T-helper 2 cell treated with Interferon-gamma antibody and Interleukin-4, amounts not matched to agents 100 ng/mL and 5 ng/mL, for 36 hours (primary cell): ENCODE measurements at regions not wholly inside any gene's neighbourhood (a gene's known extent, or its start where the extent isn't known, plus 50 kb on each side); places are given as distances from the start of the nearest gene placed in this dataset.
"Not testable (repeated sequence)": the region's sequence is repeated elsewhere in the genome, so short reads cannot be mapped to it uniquely, and the experiment has no call there.

Experiments used
- intact Hi-C: fragments of 100-400 bp; cut with micrococcal nuclease; formaldehyde crosslinking; loops from one replicate; pipeline ENCODE4 v1.15.1; 2023

- intact Hi-C loops: no loop called here
These were observed 867.3 kb upstream of the NUDT12 start for GRCh38 chr5:104429911-104430310.

GRCh38 chr5:104421431-104421830 is 858.8 kb upstream of the NUDT12 start:
- intact Hi-C loops: no loop called here

GRCh38 chr5:104418056-104418455 is 855.5 kb upstream of the NUDT12 start:
- intact Hi-C loops: no loop called here

GRCh38 chr5:104412649-104413240 is 850.2 kb upstream of the NUDT12 start:
- intact Hi-C loops: no loop called here

GRCh38 chr5:104400941-104401340 is 838.4 kb upstream of the NUDT12 start:
- intact Hi-C loops: no loop called here

- intact Hi-C loops: no loop called here
These were observed 823.3 kb upstream of the NUDT12 start for GRCh38 chr5:104385906-104386305.

- intact Hi-C loops: no loop called here
These were observed 812.8 kb upstream of the NUDT12 start for GRCh38 chr5:104375345-104375744.

GRCh38 chr5:104372796-104373195 is 810.2 kb upstream of the NUDT12 start:
- intact Hi-C loops: no loop called here

GRCh38 chr5:104372376-104372775 is 809.8 kb upstream of the NUDT12 start:
- intact Hi-C loops: no loop called here

- intact Hi-C loops: no loop called here
These were observed 807.9 kb upstream of the NUDT12 start for GRCh38 chr5:104370523-104370922.

- intact Hi-C loops: no loop called here
These were observed 805.4 kb upstream of the NUDT12 start for GRCh38 chr5:104367978-104368377.

- intact Hi-C loops: no loop called here
These were observed 801.0 kb upstream of the NUDT12 start for GRCh38 chr5:104363567-104363966.

GRCh38 chr5:104361932-104362331 is 799.3 kb upstream of the NUDT12 start:
- intact Hi-C loops: no loop called here

GRCh38 chr5:104355350-104355749 is 792.8 kb upstream of the NUDT12 start:
- intact Hi-C loops: no loop called here

- intact Hi-C loops: no loop called here
These were observed 790.8 kb upstream of the NUDT12 start for GRCh38 chr5:104353371-104353770.

- intact Hi-C loops: no loop called here
These were observed 790.4 kb upstream of the NUDT12 start for GRCh38 chr5:104352954-104353353.

GRCh38 chr5:104347119-104347708 is 784.6 kb upstream of the NUDT12 start:
- intact Hi-C loops: no loop called here

- intact Hi-C loops: no loop called here
These were observed 782.8 kb upstream of the NUDT12 start for GRCh38 chr5:104345222-104346016.

- intact Hi-C loops: no loop called here
These were observed 782.2 kb upstream of the NUDT12 start for GRCh38 chr5:104344809-104345208.

- intact Hi-C loops: no loop called here
These were observed 765.2 kb upstream of the NUDT12 start for GRCh38 chr5:104327801-104328200.

- intact Hi-C loops: no loop called here
These were observed 764.4 kb upstream of the NUDT12 start for GRCh38 chr5:104326966-104327365.

GRCh38 chr5:104325356-104325755 is 762.8 kb upstream of the NUDT12 start:
- intact Hi-C loops: no loop called here

GRCh38 chr5:104316676-104317075 is 754.1 kb upstream of the NUDT12 start:
- intact Hi-C loops: not testable (repeated sequence)
